H7 (cell line): ENCODE measurements at regions not wholly inside any gene's neighbourhood (a gene's known extent, or its start where the extent isn't known, plus 50 kb on each side); places are given as distances from the start of the nearest gene placed in this dataset.

Source experiments
- DNase-seq: peaks from one replicate; pipeline ENCODE4 v3.0.0; 2012
- H3K27me3 ChIP-seq: 2 replicates; pipeline ENCODE4 v1.6.0; 2011; ENCODE audit warnings: mild to moderate bottlenecking, low read length; ENCODE audit not compliant: control insufficient read depth, insufficient read depth
- H3K36me3 ChIP-seq: replicated peaks from 2 replicates; pipeline ENCODE4 v1.5.1; 2011; ENCODE audit warnings: low read length; ENCODE audit not compliant: control insufficient read depth, insufficient read depth
- H3K4me3 ChIP-seq: 2 replicates; pipeline ENCODE4 v1.5.1; 2011; ENCODE audit warnings: low read depth, mild to moderate bottlenecking, control low read depth, low read length, moderate library complexity; ENCODE audit not compliant: insufficient read depth

- Histone ChIP-seq H3K36me3 (no peaks in the 10 kb centered on the region), H3K27me3 (peaks cover 15% of the 10 kb centered on the region), H3K4me3 (peak within 1 kb of the TSS; percentile 93)
- peak; percentile 93 for DNase-seq
These were observed 225.1 kb upstream of the C2CD4B start, which contains the start of gene TLN2 for GRCh38 chr15:62389885-62390790. TSS of gene TLN2 (plus strand) at chr15:62390550.

DNA sequence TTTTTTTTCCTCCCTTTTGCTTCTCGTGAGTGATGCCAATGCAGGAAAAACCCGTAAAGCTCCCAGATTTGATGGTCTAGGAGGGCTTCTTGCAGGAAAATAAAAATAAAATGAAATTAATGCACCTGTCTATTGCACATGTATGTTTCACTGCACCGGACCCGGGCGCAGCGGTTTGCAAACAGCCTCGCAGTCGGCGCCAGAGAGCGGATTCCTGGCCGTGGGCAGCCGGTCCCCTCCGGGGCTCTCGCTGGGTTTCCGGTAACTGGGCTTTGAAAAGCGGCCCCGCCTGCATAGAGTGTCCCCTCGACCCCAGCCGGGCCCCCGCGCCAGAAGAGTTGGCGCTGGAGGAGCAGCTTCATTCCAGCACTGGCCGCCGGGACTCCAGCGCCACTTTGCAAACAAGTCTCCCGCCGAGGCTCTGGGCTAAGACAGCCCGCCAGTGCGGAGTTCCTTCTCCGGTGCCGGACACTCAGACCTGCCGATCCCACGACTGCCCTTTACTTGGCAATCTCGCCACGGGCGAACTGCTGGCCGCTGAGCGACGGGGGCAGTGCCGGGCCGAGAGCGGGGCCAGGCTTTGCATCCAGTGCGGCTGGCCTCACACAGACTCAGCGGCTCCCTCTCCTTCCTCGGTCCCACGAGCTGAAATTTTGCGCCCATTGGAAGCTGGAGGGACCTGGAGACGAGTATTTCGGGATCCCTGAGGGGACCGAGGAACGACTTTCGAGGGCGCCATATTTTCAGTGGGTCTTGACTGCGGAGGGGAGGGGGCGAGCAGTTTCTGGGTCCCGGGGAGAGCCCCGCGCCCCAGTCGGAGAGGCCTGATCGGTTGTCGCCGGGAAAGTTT, 225.9 kb upstream of the C2CD4B start:
- peak overlapping the region; percentile 93 for H3K4me3 ChIP-seq
- no peaks in the 10 kb centered on the region for H3K36me3 ChIP-seq
- peak; percentile 82 for DNase-seq
- H3K27me3 ChIP-seq, result peaks cover 15% of the 10 kb centered on the region

- peaks cover 15% of the 10 kb centered on the region for H3K27me3 ChIP-seq
- DNase-seq, result peak; percentile 81
- H3K4me3 ChIP-seq, result peak overlapping the region; percentile 93
- no peaks in the 10 kb centered on the region for H3K36me3 ChIP-seq
These were observed 226.7 kb upstream of the C2CD4B start for GRCh38 chr15:62391641-62392262.

DNA sequence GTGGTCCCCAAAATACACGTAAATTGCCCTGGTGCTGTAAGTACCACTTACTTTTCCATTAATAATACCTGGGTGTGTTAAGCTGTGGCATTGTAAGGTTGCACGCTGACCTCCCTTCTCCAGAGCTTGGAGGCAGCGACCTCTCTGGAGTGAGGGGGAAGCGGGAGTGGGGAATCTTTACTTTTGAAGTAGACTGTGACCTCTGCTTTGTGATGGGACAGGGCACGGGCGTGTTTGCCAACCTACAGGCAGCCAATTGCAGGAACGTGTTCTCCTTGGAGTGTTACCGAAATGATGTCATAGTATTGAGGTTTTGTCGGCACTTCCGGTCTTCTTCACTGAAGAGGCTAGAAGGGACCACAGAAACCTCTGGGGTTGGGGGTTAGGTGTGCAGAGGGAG, 227.3 kb upstream of the C2CD4B start:
- peak; percentile 65 for DNase-seq
- peaks cover 15% of the 10 kb centered on the region for H3K27me3 ChIP-seq
- H3K4me3 ChIP-seq, result peak overlapping the region; percentile 93; the same call in 1 of the 2 replicates
- H3K36me3 ChIP-seq, result no peaks in the 10 kb centered on the region

DNA sequence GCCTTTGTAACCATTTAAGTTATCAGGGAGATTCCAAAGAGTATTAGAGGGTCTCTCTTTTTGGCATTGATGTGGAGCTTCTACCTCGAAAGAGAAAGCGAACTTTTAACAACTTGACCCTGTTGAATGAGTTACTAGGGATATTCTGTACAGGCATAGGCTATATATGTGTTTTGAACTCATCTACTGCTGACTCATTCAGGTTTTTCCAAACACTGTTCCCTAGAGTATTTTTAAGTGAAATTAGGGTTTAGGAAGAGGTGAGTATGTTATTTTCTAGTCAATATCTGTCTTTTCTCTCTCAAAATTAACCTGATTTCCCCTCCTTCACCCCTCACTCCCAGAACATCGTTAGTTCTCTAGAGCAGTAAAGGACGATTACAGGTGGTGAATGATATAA, 228.1 kb upstream of the C2CD4B start:
- no peak for DNase-seq
- Histone ChIP-seq H3K4me3 (no peak overlapping the region), H3K36me3 (no peaks in the 10 kb centered on the region)

GRCh38 chr15:62394079-62394478, 229.0 kb upstream of the C2CD4B start:
- no peaks in the 10 kb centered on the region for H3K36me3 ChIP-seq
- H3K27me3 ChIP-seq, result peaks cover 15% of the 10 kb centered on the region
- no peak for DNase-seq
- no peak overlapping the region for H3K4me3 ChIP-seq

More for the DNA sequence above, 228.1 kb upstream of the C2CD4B start:
- H3K27me3 ChIP-seq, result peaks cover 15% of the 10 kb centered on the region

DNA sequence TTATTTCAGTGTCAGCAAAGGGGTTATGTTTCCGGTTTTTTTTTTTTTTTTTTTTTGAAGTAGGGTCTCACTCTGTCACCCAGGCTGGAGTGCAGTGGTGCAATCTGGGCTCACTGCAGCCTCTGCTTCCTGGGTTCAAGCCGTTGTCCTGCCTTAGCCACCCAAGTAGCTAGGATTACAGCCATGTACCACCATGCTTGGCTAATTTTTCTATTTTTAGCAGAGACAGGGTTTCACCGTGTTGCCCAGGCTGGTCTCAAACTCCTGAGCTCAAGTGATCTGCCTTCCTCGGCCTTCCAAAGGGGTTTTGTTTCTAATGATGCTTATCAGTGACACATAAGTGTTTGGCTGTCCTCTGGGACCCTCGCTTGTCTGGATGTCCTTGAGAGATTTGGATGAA, 235.7 kb upstream of the C2CD4B start:
- no peaks in the 10 kb centered on the region for H3K27me3 ChIP-seq
- H3K4me3 ChIP-seq, result no peak overlapping the region
- no peak for DNase-seq
- H3K36me3 ChIP-seq, result no peaks in the 10 kb centered on the region

DNA sequence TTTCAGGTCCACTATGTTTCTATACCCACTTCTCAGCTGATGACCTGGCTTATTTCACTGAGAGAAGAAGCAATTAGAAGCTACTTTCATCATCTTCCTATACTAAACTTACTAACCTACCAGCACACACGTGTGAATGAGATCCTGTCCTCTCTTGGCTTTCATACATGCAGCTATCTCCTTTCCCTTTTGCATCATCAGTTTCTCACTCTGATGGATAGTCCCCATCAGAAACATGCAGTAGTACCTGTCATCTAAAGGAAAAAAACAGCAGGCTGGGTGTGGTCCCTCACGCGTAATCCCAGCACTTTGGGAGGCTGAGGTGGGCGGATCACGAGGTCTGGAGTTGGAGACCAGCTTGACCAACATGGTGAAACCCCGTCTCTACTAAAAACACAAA, 237.6 kb upstream of the C2CD4B start:
- Histone ChIP-seq H3K4me3 (no peak overlapping the region), H3K27me3 (no peaks in the 10 kb centered on the region), H3K36me3 (no peaks in the 10 kb centered on the region)
- DNase-seq, result no peak

DNA sequence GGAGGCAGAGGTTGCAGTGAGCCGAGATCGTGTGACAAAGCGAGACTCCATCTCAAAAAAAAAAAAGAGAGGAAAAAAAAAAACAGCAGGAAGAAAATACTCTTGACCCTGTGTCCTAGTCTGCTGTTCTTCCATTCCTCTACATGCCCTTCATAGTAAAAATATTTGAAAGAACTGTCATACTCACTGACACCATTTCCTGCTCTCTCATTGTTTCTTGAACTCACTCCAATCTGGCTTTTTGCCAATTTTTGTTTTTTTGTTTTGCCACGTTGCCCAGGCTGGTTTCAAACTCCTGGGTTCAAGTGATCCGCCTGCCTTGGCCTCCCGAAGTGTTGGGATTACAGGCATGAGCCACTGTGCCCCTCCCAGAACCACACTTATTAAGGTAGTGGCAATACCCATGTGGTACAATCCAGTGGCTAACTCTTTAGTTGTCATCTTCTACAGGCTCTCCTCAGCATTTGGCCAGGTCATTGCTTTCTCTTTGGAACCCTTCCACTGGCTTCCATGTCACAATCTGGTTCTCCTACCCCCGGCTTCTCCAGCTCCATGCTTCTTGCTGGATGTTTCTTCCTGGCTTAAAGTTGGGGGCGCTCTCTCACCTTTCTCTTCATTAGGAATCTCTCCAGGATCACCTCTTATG, 238.2 kb upstream of the C2CD4B start:
- no peak for DNase-seq
- H3K36me3 ChIP-seq, result no peaks in the 10 kb centered on the region
- H3K27me3 ChIP-seq, result no peaks in the 10 kb centered on the region
- H3K4me3 ChIP-seq, result no peak overlapping the region

- no peak overlapping the region for H3K4me3 ChIP-seq
- H3K36me3 ChIP-seq, result no peaks in the 10 kb centered on the region
- H3K27me3 ChIP-seq, result no peaks in the 10 kb centered on the region
- no peak for DNase-seq
These were observed 239.3 kb upstream of the C2CD4B start for GRCh38 chr15:62404194-62404985.

GRCh38 chr15:62406305-62406891, 241.3 kb upstream of the C2CD4B start:
- DNase-seq, result no peak
- Histone ChIP-seq H3K36me3 (no peaks in the 10 kb centered on the region), H3K27me3 (no peaks in the 10 kb centered on the region), H3K4me3 (no peak overlapping the region)

DNA sequence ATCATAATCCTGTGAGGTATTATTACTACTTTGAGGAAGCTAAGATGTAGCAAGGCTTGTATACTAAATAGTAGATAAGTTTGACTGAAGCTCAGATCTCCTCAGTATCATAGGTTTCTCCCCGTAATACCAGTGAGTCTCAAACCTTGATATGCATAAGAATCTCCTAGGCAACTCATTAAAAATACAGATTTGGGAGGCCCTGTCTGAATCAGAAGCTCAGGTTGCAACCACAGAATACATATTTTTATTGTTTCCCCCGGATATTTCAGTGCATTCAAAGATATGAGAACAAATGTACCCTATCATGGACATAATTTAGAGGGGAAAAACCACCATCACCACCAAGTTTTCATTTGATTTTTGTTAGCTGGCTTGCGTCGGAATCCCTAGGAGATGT, 242.1 kb upstream of the C2CD4B start:
- H3K36me3 ChIP-seq, result no peaks in the 10 kb centered on the region
- DNase-seq, result no peak
- no peaks in the 10 kb centered on the region for H3K27me3 ChIP-seq
- no peak overlapping the region for H3K4me3 ChIP-seq

GRCh38 chr15:62407962-62408361, 242.9 kb upstream of the C2CD4B start:
- H3K4me3 ChIP-seq, result no peak overlapping the region
- H3K27me3 ChIP-seq, result no peaks in the 10 kb centered on the region
- no peak for DNase-seq
- H3K36me3 ChIP-seq, result no peaks in the 10 kb centered on the region
